Neuronal stem cell (in vitro differentiated cells): ENCODE measurements at regions not wholly inside any gene's neighbourhood (a gene's known extent, or its start where the extent isn't known, plus 50 kb on each side); places are given as distances from the start of the nearest gene placed in this dataset.

ENCODE experiments used
- DNase-seq: peaks from one replicate; pipeline ENCODE4 v3.0.0-alpha.2; 2013; ENCODE audit warnings: low spot score
- H2AFZ ChIP-seq: one replicate; pipeline ENCODE4 v1.6.1; 2013; ENCODE audit warnings: mild to moderate bottlenecking, low read length, inconsistent platforms
- H2AK5ac ChIP-seq: 2 replicates; pipeline ENCODE4 v1.6.1; 2013; ENCODE audit warnings: low read depth, mild to moderate bottlenecking, inconsistent platforms, low read length, moderate library complexity, mixed read lengths
- H2BK120ac ChIP-seq: 2 replicates; pipeline ENCODE4 v1.6.1; 2013; ENCODE audit warnings: low read depth, mild to moderate bottlenecking, inconsistent platforms, low read length, moderate library complexity, mixed read lengths
- H2BK12ac ChIP-seq: one replicate; pipeline ENCODE4 v1.6.1; 2013; ENCODE audit warnings: low read length, inconsistent platforms
- H2BK15ac ChIP-seq: 2 replicates; pipeline ENCODE4 v1.6.1; 2013; ENCODE audit warnings: mild to moderate bottlenecking, low read length, inconsistent platforms, mixed read lengths
- H2BK5ac ChIP-seq: one replicate; pipeline ENCODE4 v1.6.1; 2013; ENCODE audit warnings: inconsistent platforms, mild to moderate bottlenecking, low read length, moderate library complexity
- H3K14ac ChIP-seq: one replicate; pipeline ENCODE4 v1.6.1; 2013; ENCODE audit warnings: low read length, inconsistent platforms
- H3K18ac ChIP-seq: 2 replicates; pipeline ENCODE4 v1.6.1; 2013; ENCODE audit warnings: low read length, inconsistent platforms
- H3K23ac ChIP-seq: 2 replicates; pipeline ENCODE4 v1.6.1; 2013; ENCODE audit warnings: low read depth, mild to moderate bottlenecking, mixed read lengths, low read length, inconsistent platforms; ENCODE audit not compliant: poor library complexity
- H3K27ac ChIP-seq: replicated peaks from 3 replicates; pipeline ENCODE4 v1.5.1; 2013; ENCODE audit warnings: low read length, inconsistent platforms
- H3K27me3 ChIP-seq, 3 experiments: 2 replicates each; pipeline ENCODE4 v1.6.1; 2013; ENCODE audit warnings: low read length in 3 of 3, mild to moderate bottlenecking in 2 of 3, inconsistent platforms in 1 of 3, low read depth in 1 of 3, mixed read lengths in 1 of 3, moderate library complexity in 1 of 3; ENCODE audit not compliant: control insufficient read depth in 3 of 3, insufficient read depth in 3 of 3
- H3K36me3 ChIP-seq, 2 donors: replicated peaks in 1 of 2; 2 replicates each; pipeline ENCODE4 v1.6.1; 2013; ENCODE audit warnings: low read length in 2 of 2; ENCODE audit not compliant: control insufficient read depth in 2 of 2, insufficient read depth in 2 of 2
- H3K4ac ChIP-seq: 2 replicates; pipeline ENCODE4 v1.6.1; 2013; ENCODE audit warnings: inconsistent platforms, mild to moderate bottlenecking, low read length, moderate library complexity
- H3K4me1 ChIP-seq, 2 donors: 1 replicate in 1 of 2; 2 replicates in 1 of 2; pipeline ENCODE4 v1.6.1; 2013; ENCODE audit warnings: low read length in 2 of 2, low read depth in 1 of 2; ENCODE audit not compliant: control insufficient read depth in 2 of 2, insufficient read depth in 1 of 2
- H3K4me2 ChIP-seq: one replicate; pipeline ENCODE4 v1.6.1; 2013; ENCODE audit warnings: mild to moderate bottlenecking, low read length, inconsistent platforms; ENCODE audit not compliant: insufficient read depth, poor library complexity, severe bottlenecking
- H3K4me3 ChIP-seq, 2 donors: 2 replicates each; pipeline ENCODE4 v1.5.1; 2013; ENCODE audit warnings: low read length in 2 of 2, mild to moderate bottlenecking in 2 of 2, inconsistent platforms in 1 of 2, moderate library complexity in 1 of 2
- H3K79me1 ChIP-seq: one replicate; pipeline ENCODE4 v1.6.1; 2013; ENCODE audit warnings: low read depth, mild to moderate bottlenecking, inconsistent platforms, low read length, moderate library complexity
- H3K9ac ChIP-seq: one replicate; pipeline ENCODE4 v1.6.1; 2013; ENCODE audit warnings: mild to moderate bottlenecking, low read depth, low read length, inconsistent platforms; ENCODE audit not compliant: poor library complexity
- H3K9me3 ChIP-seq, 2 donors: replicated peaks in 1 of 2; 2 replicates each; pipeline versions ENCODE3 to v1.6.1; 2013; ENCODE audit warnings: low read length in 2 of 2, mild to moderate bottlenecking in 2 of 2, inconsistent platforms in 1 of 2, low read depth in 1 of 2, mixed read lengths in 1 of 2, moderate library complexity in 1 of 2; ENCODE audit not compliant: control insufficient read depth in 2 of 2, insufficient read depth in 1 of 2
- H4K8ac ChIP-seq: one replicate; pipeline ENCODE4 v1.6.1; 2013; ENCODE audit warnings: low read depth, mild to moderate bottlenecking, inconsistent platforms, low read length, moderate library complexity
- H4K91ac ChIP-seq: one replicate; pipeline ENCODE4 v1.6.1; 2013; ENCODE audit warnings: low read length, low read depth, mild to moderate bottlenecking, inconsistent platforms; ENCODE audit not compliant: poor library complexity
- WGBS, 2 donors: extraction: QIAGEN DNeasy Blood & Tissue Kit; methylation state at CpG; one replicate each; pipeline ENCODE4 v1.1.7; 2013; ENCODE audit warnings: missing lambda C conversion rate in 2 of 2, mixed read lengths in 1 of 2; ENCODE audit not compliant: insufficient read length in 2 of 2, insufficient replicate concordance in 1 of 2; ENCODE audit errors: extremely low coverage in 2 of 2; 5-methylcytosine and 5-hydroxymethylcytosine counted together

DNA sequence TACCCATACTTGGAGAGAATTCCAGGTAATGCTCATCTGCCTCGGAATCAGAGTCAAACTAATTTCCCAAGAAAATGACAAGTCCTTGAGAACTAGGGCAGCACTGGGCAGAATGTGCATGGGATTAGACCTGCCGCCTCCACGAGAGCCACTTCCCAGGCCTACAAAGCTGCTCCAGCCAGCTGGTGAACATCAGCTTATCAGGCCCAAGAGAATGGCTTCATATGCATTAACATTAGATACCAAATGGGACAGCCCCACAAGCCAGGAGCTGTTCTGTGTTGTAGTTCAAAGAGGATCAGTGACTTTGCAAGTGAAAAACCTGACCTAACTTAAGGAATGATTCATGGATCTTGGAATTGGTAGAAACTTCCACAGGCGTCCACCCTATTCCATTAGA, 203.3 kb downstream of the CYLD start:
- H3K4me2 ChIP-seq, result no peak overlapping the region
- peaks cover 0 to 2% of the 10 kb centered on the region in 2 donors for H3K4me1 ChIP-seq
- H2BK15ac ChIP-seq, result no peak overlapping the region
- H3K27ac ChIP-seq, result no peak overlapping the region
- H4K91ac ChIP-seq, result no peak overlapping the region
- peaks cover 0 to 6% (median 0%) of the 10 kb centered on the region in 3 experiments for H3K27me3 ChIP-seq
- no peaks in the 10 kb centered on the region for H3K79me1 ChIP-seq
- H3K9me3 ChIP-seq, result no peaks in the 10 kb centered on the region
- no peak overlapping the region for H2BK12ac ChIP-seq
- no peak overlapping the region for H2AFZ ChIP-seq
- no peak overlapping the region for H4K8ac ChIP-seq
- H3K9ac ChIP-seq, result no peak overlapping the region
- H3K18ac ChIP-seq, result no peak overlapping the region
- H3K4me3 ChIP-seq, result no peak overlapping the region
- no peaks in the 10 kb centered on the region for H3K36me3 ChIP-seq
- no peak overlapping the region for H2BK5ac ChIP-seq
- no peak overlapping the region for H3K4ac ChIP-seq
- H2AK5ac ChIP-seq, result no peak overlapping the region
- DNase-seq, result no peak
- H3K23ac ChIP-seq, result no peak overlapping the region
- H3K14ac ChIP-seq, result no peak overlapping the region
- no peak overlapping the region for H2BK120ac ChIP-seq
- no CpG with 5 or more reads among the region's 4 CpGs for WGBS, 2 donors

DNA sequence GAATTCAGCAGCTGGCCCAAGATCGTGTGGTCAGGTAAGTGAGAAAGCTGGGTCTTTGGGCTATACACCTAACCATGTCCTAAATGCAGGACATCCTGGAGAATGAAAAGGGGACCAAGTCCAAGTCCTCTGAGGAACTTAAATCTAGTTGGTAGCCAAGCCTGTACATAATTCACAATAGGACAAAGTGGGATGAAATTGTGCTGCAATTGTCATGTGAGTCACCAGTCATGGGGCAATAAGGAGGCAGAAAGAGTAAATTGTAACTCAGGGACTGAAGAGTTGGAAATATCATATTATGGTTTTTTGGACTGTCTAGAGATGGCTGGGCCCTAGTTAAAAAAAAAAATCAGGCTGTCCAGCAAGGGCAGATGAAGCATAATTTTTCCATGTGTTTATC, 202.6 kb downstream of the CYLD start:
- Histone ChIP-seq H3K18ac (no peak overlapping the region), H3K27me3 (peaks cover 0 to 6% (median 0%) of the 10 kb centered on the region in 3 experiments), H3K4me1 (peaks cover 0 to 2% of the 10 kb centered on the region in 2 donors), H2BK15ac (no peak overlapping the region), H2BK5ac (no peak overlapping the region), H2BK12ac (no peak overlapping the region), H3K4me2 (no peak overlapping the region), H3K36me3 (no peaks in the 10 kb centered on the region), H2AK5ac (no peak overlapping the region), H3K79me1 (no peaks in the 10 kb centered on the region), H3K4me3 (no peak overlapping the region), H3K9me3 (no peaks in the 10 kb centered on the region), H2BK120ac (no peak overlapping the region), H3K14ac (no peak overlapping the region), H3K4ac (no peak overlapping the region), H3K23ac (no peak overlapping the region), H3K9ac (no peak overlapping the region), H4K91ac (no peak overlapping the region), H3K27ac (no peak overlapping the region), H2AFZ (no peak overlapping the region), H4K8ac (no peak overlapping the region)
- no peak for DNase-seq
- WGBS, 2 donors, result no CpG with 5 or more reads among the region's 1 CpG

DNA sequence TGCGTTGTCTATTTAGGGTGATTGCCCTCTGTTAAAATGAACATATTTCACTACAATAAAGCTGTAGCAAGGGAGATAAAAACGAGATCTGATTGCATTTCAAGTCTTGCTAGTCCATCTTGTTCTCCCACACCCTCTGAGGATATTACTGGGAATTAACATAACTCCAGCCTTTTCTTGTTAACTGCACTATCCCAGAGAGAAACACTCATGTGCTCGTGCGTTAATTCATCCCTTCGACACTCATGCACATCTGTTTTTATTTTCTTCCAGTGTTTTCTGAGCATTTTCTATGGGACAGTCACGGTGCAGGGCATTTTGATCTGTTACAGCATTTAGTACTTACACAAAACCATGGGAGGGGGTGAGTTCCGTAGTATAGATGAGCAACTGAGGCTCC, 202.1 kb downstream of the CYLD start:
- H2BK120ac ChIP-seq, result no peak overlapping the region
- no peak overlapping the region for H3K4me2 ChIP-seq
- H3K18ac ChIP-seq, result no peak overlapping the region
- H3K23ac ChIP-seq, result no peak overlapping the region
- WGBS, 2 donors, result no CpG with 5 or more reads among the region's 7 CpGs
- no peaks in the 10 kb centered on the region for H3K79me1 ChIP-seq
- no peak overlapping the region for H3K4ac ChIP-seq
- no peak overlapping the region for H3K27ac ChIP-seq
- H4K8ac ChIP-seq, result no peak overlapping the region
- H2AFZ ChIP-seq, result no peak overlapping the region
- no peak for DNase-seq
- no peaks in the 10 kb centered on the region for H3K36me3 ChIP-seq
- H2BK12ac ChIP-seq, result no peak overlapping the region
- H2BK5ac ChIP-seq, result no peak overlapping the region
- H3K9me3 ChIP-seq, result no peaks in the 10 kb centered on the region
- H3K27me3 ChIP-seq, result peaks cover 0 to 6% (median 0%) of the 10 kb centered on the region in 3 experiments
- H3K4me1 ChIP-seq, result peaks cover 0 to 2% of the 10 kb centered on the region in 2 donors
- no peak overlapping the region for H4K91ac ChIP-seq
- H3K9ac ChIP-seq, result no peak overlapping the region
- no peak overlapping the region for H3K4me3 ChIP-seq
- no peak overlapping the region for H2BK15ac ChIP-seq
- no peak overlapping the region for H3K14ac ChIP-seq
- no peak overlapping the region for H2AK5ac ChIP-seq

DNA sequence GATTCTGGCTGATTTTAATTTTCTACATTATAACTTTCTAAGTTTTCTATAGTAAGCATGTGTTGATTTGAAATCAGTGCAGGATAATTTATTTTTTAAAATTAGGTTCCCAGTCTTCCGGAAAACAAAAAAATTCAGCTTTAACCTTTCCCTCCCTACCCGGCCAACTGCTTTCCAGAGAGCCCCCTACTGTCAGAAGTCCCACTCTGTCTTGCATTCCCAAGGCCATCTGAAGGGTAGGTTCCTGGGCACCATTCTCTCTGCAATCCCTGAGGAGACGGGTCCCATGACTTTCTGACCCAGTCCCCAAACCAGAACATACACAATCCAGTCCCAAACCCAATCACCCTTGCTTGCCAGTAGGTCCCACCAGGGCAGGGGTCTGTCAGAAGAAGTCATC, 200.3 kb downstream of the CYLD start:
- H3K4me3 ChIP-seq, result no peak overlapping the region
- peaks cover 0 to 6% (median 0%) of the 10 kb centered on the region in 3 experiments for H3K27me3 ChIP-seq
- H4K91ac ChIP-seq, result no peak overlapping the region
- no peak overlapping the region for H2AFZ ChIP-seq
- H3K9ac ChIP-seq, result no peak overlapping the region
- no peaks in the 10 kb centered on the region for H3K36me3 ChIP-seq
- no peak overlapping the region for H3K4ac ChIP-seq
- no peaks in the 10 kb centered on the region for H3K9me3 ChIP-seq
- no peak overlapping the region for H3K18ac ChIP-seq
- no peak overlapping the region for H2BK12ac ChIP-seq
- no peak overlapping the region for H2AK5ac ChIP-seq
- H3K4me1 ChIP-seq, result peaks cover 0 to 2% of the 10 kb centered on the region in 2 donors
- no peak overlapping the region for H2BK5ac ChIP-seq
- no peak for DNase-seq
- H3K4me2 ChIP-seq, result no peak overlapping the region
- H2BK120ac ChIP-seq, result no peak overlapping the region
- H3K23ac ChIP-seq, result no peak overlapping the region
- no peaks in the 10 kb centered on the region for H3K79me1 ChIP-seq
- WGBS, 2 donors, result no CpG with 5 or more reads among the region's 3 CpGs
- no peak overlapping the region for H2BK15ac ChIP-seq
- H3K14ac ChIP-seq, result no peak overlapping the region
- no peak overlapping the region for H4K8ac ChIP-seq
- H3K27ac ChIP-seq, result no peak overlapping the region
